A549 (cell line): ENCODE measurements at regions not wholly inside any gene's neighbourhood (a gene's known extent, or its start where the extent isn't known, plus 50 kb on each side); places are given as distances from the start of the nearest gene placed in this dataset.

Experiments
- ATAC-seq, 2 experiments: fragments of 200-7000 bp in 1 of 2; fragments of >200 bp in 1 of 2; cut with Nextera tagmentation in 1 of 2; cut with Tn5 transposase in 1 of 2; 3 replicates each; pipeline versions ENCODE4 v1.8.0 to v1.9.1; 2018 to 2020; ENCODE audit warnings: mild to moderate bottlenecking in 1 of 2, moderate library complexity in 1 of 2
- CTCF ChIA-PET: fragments of 300-600 bp; sonication (Branson Sonifier 250); formaldehyde crosslinking; extraction: SDS; loops from one replicate; lab custom pipeline; 2021; ENCODE audit warnings: antibody characterized with exemption, inconsistent platforms; lab: Yijun Ruan, JAX
- POLR2A ChIA-PET: fragments of 350-600 bp; formaldehyde crosslinking; extraction: SDS; loops from one replicate; lab custom pipeline; 2021; ENCODE audit warnings: antibody characterized with exemption, inconsistent platforms; lab: Yijun Ruan, JAX
- DNase-seq, 2 experiments: peaks; one replicate each; pipeline versions ENCODE4 v3.0.0 to v3.0.0-alpha.2; 2011 to 2016; ENCODE audit warnings: low read depth in 1 of 2, low spot score in 1 of 2
- FAIRE-seq: peaks from 2 replicates; lab custom pipeline; 2011; peaks lifted over from hg19 to GRCh38; lab: Jason Lieb, UNC
- H3K27ac ChIP-seq, 2 experiments: fragments of >200 bp; sonication (Bioruptor Twin); formaldehyde crosslinking; 3 replicates each; pipeline ENCODE4 v1.5.1; 2016 to 2017
- H3K4me1 ChIP-seq: fragments of >200 bp; sonication (Bioruptor Twin); formaldehyde crosslinking; 3 replicates; pipeline ENCODE4 v1.6.1; 2016
- H3K4me2 ChIP-seq: fragments of >200 bp; sonication (Bioruptor Twin); formaldehyde crosslinking; 3 replicates; pipeline ENCODE4 v1.6.1; 2016
- H3K4me3 ChIP-seq: fragments of >200 bp; sonication (Bioruptor Twin); formaldehyde crosslinking; 3 replicates; pipeline ENCODE4 v1.5.1; 2016
- H3K9me3 ChIP-seq: fragments of >200 bp; sonication (Bioruptor Twin); formaldehyde crosslinking; 3 replicates; pipeline ENCODE4 v1.6.1; 2016
- BHLHE40 ChIP-seq: IDR thresholded peaks from 2 replicates; pipeline ENCODE4 v1.6.1; 2012; ENCODE audit warnings: low read depth, low read length, inconsistent platforms
- CHD2 ChIP-seq: fragments of 150-350 bp; IDR thresholded peaks from 2 replicates; pipeline ENCODE4 v1.6.1; 2014; ENCODE audit warnings: low read length; ENCODE audit not compliant: partially characterized antibody
- EHF ChIP-seq: fragments of 250-450 bp; sonication (Bioruptor Pico); IDR thresholded peaks from 2 replicates; pipeline ENCODE4 v1.5.0; 2020; ENCODE audit warnings: mild to moderate bottlenecking
- EHMT2 ChIP-seq: fragments of 200-600 bp; sonication (generic); IDR thresholded peaks from 2 replicates; pipeline ENCODE4 v1.6.1; 2016; ENCODE audit warnings: antibody characterized with exemption, low read depth, mild to moderate bottlenecking, moderate library complexity
- ESRRA ChIP-seq: fragments of 150-350 bp; IDR thresholded peaks from 2 replicates; pipeline ENCODE4 v1.6.1; 2014; ENCODE audit warnings: mild to moderate bottlenecking, low read length, borderline replicate concordance
- FOSB ChIP-seq: fragments of 250-450 bp; sonication (Bioruptor Pico); IDR thresholded peaks from 2 replicates; pipeline ENCODE4 v1.5.0; 2020; ENCODE audit warnings: mild to moderate bottlenecking, moderate library complexity
- FOSL2 ChIP-seq, 2 experiments: fragments of 450-650 bp in 1 of 2; fragments of >200 bp in 1 of 2; sonication (Bioruptor Twin) in 1 of 2; formaldehyde crosslinking; IDR thresholded peaks; 2 replicates each; pipeline versions ENCODE4 v1.5.0 to v1.6.1; 2016 to 2020; ENCODE audit warnings: mild to moderate bottlenecking in 1 of 2, moderate library complexity in 1 of 2
- GATA3 ChIP-seq: IDR thresholded peaks from 2 replicates; pipeline ENCODE4 v1.6.1; 2012; ENCODE audit warnings: borderline replicate concordance
- HDAC2 ChIP-seq: fragments of 200-600 bp; sonication (generic); IDR thresholded peaks from 2 replicates; pipeline ENCODE4 v1.6.1; 2016
- HEYL ChIP-seq: fragments of 250-450 bp; sonication (Bioruptor Pico); IDR thresholded peaks from 2 replicates; pipeline ENCODE4 v1.8.0; 2021; ENCODE audit warnings: mild to moderate bottlenecking, moderate library complexity
- HOXB13 ChIP-seq: fragments of 250-450 bp; sonication (Bioruptor Pico); IDR thresholded peaks from 2 replicates; pipeline ENCODE4 v1.5.0; 2020; ENCODE audit warnings: low read depth, mild to moderate bottlenecking, moderate library complexity
- JUN ChIP-seq, 2 experiments: fragments of >200 bp; sonication (Bioruptor Twin); formaldehyde crosslinking; IDR thresholded peaks; 2 replicates in 1 of 2; 3 replicates in 1 of 2; pipeline ENCODE4 v1.6.1; 2016 to 2017
- JUNB ChIP-seq: fragments of >200 bp; sonication (Bioruptor Twin); formaldehyde crosslinking; IDR thresholded peaks from 2 replicates; pipeline ENCODE4 v1.6.1; 2016
- MAFK ChIP-seq: fragments of 450-650 bp; IDR thresholded peaks from 2 replicates; pipeline ENCODE4 v1.6.1; 2014; ENCODE audit not compliant: partially characterized antibody
- NPAS2 ChIP-seq: fragments of 250-450 bp; sonication (Bioruptor Pico); IDR thresholded peaks from 2 replicates; pipeline ENCODE4 v1.8.0; 2022; ENCODE audit warnings: mild to moderate bottlenecking, moderate library complexity, borderline replicate concordance
- PHF8 ChIP-seq: fragments of 200-600 bp; sonication (generic); IDR thresholded peaks from 2 replicates; pipeline ENCODE4 v1.6.1; 2016; ENCODE audit warnings: low read depth, mild to moderate bottlenecking, antibody characterized with exemption, moderate library complexity, borderline replicate concordance
- POLR2A ChIP-seq: IDR thresholded peaks from 2 replicates; pipeline ENCODE4 v1.6.1; 2012; ENCODE audit warnings: mild to moderate bottlenecking, low read length
- RAD21 ChIP-seq, 2 experiments: fragments of >200 bp in 1 of 2; sonication (Bioruptor Twin) in 1 of 2; formaldehyde crosslinking in 1 of 2; IDR thresholded peaks in 1 of 2; conservative IDR thresholded peaks in 1 of 2; 2 replicates in 1 of 2; 3 replicates in 1 of 2; pipeline ENCODE4 v1.6.1; 2012 to 2018; ENCODE audit warnings: inconsistent platforms in 1 of 2
- RARB ChIP-seq: fragments of 250-450 bp; sonication (Bioruptor Pico); IDR thresholded peaks from 2 replicates; pipeline ENCODE4 v1.8.0; 2021; ENCODE audit warnings: mild to moderate bottlenecking, moderate library complexity
- RCOR1 ChIP-seq: fragments of 150-350 bp; IDR thresholded peaks from 2 replicates; pipeline ENCODE4 v1.6.1; 2014; ENCODE audit warnings: antibody characterized with exemption, low read length, low read depth
- TFCP2L1 ChIP-seq: fragments of 250-450 bp; sonication (Bioruptor Pico); IDR thresholded peaks from 2 replicates; pipeline ENCODE4 v1.5.0; 2021; ENCODE audit warnings: mild to moderate bottlenecking
- ZFP36 ChIP-seq: fragments of 450-650 bp; IDR thresholded peaks from 2 replicates; pipeline ENCODE4 v1.6.1; 2014; ENCODE audit warnings: borderline replicate concordance; ENCODE audit not compliant: partially characterized antibody
- WGBS: methylation state at CpG from one replicate; pipeline ENCODE4 v1.1.6; 2017; ENCODE audit errors: missing lambda C conversion rate; 5-methylcytosine and 5-hydroxymethylcytosine counted together
- TF ChIP-seq, protein P1 (sequence below): fragments of >200 bp; sonication (Bioruptor Twin); formaldehyde crosslinking; IDR thresholded peaks from 3 replicates; pipeline ENCODE4 v1.6.1; 2016
- TF ChIP-seq, protein P2 (sequence below): fragments of 150-350 bp; IDR thresholded peaks from 2 replicates; pipeline ENCODE4 v1.6.1; 2014; ENCODE audit warnings: low read depth, mild to moderate bottlenecking, low read length
- TF ChIP-seq, protein P3 (sequence below): fragments of 200-600 bp; sonication (generic); IDR thresholded peaks from 2 replicates; pipeline ENCODE4 v1.6.1; 2016; ENCODE audit warnings: antibody characterized with exemption, mild to moderate bottlenecking, moderate library complexity
- TF ChIP-seq, protein P4 (sequence below): fragments of 250-450 bp; sonication (Bioruptor Pico); IDR thresholded peaks from 2 replicates; pipeline ENCODE4 v1.5.0; 2021; ENCODE audit warnings: mild to moderate bottlenecking, moderate library complexity, borderline replicate concordance
- TF ChIP-seq, protein P5 (sequence below): fragments of 250-450 bp; sonication (Bioruptor Pico); IDR thresholded peaks from 2 replicates; pipeline ENCODE4 v1.5.0; 2020; ENCODE audit warnings: low read depth, mild to moderate bottlenecking, moderate library complexity
- TF ChIP-seq, protein P6 (sequence below): IDR thresholded peaks from 2 replicates; pipeline ENCODE4 v1.6.1; 2012

DNA sequence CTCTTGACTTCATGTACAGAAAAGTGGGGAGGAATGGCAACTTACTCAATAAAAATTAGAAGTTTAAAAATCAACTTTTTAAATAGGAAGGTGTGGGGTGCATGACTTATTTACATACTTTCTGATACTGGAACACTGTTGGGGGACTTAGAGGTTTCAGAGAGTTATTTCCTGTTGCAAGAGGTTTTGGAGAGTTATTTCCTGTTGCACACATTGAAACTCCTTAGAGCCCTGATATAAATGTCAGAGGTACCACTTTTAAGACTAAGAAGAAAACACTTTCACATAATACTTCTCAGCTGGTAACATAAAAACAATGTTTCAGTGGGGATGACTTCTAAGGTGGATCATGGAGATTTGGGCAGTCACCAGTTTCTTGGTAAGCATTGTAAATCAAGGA is 579.9 kb downstream of the MMUT start:
- H3K4me2 ChIP-seq = no peak overlapping the region
- ChIA-PET POLR2A (no interaction called here), CTCF (no interaction called here)
- no peak overlapping the region for H3K27ac ChIP-seq
- no peak for ATAC-seq
- no peak for FAIRE-seq
- no peak overlapping the region for H3K4me3 ChIP-seq
- H3K4me1 ChIP-seq = no peaks in the 10 kb centered on the region
- DNase-seq = no peak
- TF ChIP-seq, protein P1, sequence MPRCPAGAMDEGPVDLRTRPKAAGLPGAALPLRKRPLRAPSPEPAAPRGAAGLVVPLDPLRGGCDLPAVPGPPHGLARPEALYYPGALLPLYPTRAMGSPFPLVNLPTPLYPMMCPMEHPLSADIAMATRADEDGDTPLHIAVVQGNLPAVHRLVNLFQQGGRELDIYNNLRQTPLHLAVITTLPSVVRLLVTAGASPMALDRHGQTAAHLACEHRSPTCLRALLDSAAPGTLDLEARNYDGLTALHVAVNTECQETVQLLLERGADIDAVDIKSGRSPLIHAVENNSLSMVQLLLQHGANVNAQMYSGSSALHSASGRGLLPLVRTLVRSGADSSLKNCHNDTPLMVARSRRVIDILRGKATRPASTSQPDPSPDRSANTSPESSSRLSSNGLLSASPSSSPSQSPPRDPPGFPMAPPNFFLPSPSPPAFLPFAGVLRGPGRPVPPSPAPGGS = no peak
- TF ChIP-seq ESRRA (no peak), RCOR1 (no peak), EHF (CRISPR knock-in tag) (no peak), GATA3 (no peak), BHLHE40 (no peak), HOXB13 (CRISPR knock-in tag) (no peak), FOSL2 (IDR thresholded peaks at IDR 0.05) (no peak), FOSL2 (CRISPR knock-in tag; IDR thresholded peaks at IDR 0.05) (no peak), NPAS2 (CRISPR knock-in tag) (no peak), JUNB (no peak), RAD21 (conservative IDR thresholded peaks at IDR 0.05 in 1 of 2, IDR thresholded peaks at IDR 0.05 in 1 of 2) (no peak), ZFP36 (no peak), FOSB (CRISPR knock-in tag) (no peak), POLR2A (no peak), CHD2 (no peak)
- TF ChIP-seq, protein P2, sequence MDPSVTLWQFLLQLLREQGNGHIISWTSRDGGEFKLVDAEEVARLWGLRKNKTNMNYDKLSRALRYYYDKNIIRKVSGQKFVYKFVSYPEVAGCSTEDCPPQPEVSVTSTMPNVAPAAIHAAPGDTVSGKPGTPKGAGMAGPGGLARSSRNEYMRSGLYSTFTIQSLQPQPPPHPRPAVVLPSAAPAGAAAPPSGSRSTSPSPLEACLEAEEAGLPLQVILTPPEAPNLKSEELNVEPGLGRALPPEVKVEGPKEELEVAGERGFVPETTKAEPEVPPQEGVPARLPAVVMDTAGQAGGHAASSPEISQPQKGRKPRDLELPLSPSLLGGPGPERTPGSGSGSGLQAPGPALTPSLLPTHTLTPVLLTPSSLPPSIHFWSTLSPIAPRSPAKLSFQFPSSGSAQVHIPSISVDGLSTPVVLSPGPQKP = no peak
- TF ChIP-seq, protein P3, sequence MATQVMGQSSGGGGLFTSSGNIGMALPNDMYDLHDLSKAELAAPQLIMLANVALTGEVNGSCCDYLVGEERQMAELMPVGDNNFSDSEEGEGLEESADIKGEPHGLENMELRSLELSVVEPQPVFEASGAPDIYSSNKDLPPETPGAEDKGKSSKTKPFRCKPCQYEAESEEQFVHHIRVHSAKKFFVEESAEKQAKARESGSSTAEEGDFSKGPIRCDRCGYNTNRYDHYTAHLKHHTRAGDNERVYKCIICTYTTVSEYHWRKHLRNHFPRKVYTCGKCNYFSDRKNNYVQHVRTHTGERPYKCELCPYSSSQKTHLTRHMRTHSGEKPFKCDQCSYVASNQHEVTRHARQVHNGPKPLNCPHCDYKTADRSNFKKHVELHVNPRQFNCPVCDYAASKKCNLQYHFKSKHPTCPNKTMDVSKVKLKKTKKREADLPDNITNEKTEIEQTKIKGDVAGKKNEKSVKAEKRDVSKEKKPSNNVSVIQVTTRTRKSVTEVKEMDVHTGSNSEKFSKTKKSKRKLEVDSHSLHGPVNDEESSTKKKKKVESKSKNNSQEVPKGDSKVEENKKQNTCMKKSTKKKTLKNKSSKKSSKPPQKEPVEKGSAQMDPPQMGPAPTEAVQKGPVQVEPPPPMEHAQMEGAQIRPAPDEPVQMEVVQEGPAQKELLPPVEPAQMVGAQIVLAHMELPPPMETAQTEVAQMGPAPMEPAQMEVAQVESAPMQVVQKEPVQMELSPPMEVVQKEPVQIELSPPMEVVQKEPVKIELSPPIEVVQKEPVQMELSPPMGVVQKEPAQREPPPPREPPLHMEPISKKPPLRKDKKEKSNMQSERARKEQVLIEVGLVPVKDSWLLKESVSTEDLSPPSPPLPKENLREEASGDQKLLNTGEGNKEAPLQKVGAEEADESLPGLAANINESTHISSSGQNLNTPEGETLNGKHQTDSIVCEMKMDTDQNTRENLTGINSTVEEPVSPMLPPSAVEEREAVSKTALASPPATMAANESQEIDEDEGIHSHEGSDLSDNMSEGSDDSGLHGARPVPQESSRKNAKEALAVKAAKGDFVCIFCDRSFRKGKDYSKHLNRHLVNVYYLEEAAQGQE = no peak
- TF ChIP-seq, protein P4, sequence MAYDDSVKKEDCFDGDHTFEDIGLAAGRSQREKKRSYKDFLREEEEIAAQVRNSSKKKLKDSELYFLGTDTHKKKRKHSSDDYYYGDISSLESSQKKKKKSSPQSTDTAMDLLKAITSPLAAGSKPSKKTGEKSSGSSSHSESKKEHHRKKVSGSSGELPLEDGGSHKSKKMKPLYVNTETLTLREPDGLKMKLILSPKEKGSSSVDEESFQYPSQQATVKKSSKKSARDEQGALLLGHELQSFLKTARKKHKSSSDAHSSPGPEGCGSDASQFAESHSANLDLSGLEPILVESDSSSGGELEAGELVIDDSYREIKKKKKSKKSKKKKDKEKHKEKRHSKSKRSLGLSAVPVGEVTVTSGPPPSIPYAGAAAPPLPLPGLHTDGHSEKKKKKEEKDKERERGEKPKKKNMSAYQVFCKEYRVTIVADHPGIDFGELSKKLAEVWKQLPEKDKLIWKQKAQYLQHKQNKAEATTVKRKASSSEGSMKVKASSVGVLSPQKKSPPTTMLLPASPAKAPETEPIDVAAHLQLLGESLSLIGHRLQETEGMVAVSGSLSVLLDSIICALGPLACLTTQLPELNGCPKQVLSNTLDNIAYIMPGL (CRISPR knock-in tag) = no peak
- TF ChIP-seq, all 56 proteins: peak for 0
- no peaks in the 10 kb centered on the region for H3K9me3 ChIP-seq

DNA sequence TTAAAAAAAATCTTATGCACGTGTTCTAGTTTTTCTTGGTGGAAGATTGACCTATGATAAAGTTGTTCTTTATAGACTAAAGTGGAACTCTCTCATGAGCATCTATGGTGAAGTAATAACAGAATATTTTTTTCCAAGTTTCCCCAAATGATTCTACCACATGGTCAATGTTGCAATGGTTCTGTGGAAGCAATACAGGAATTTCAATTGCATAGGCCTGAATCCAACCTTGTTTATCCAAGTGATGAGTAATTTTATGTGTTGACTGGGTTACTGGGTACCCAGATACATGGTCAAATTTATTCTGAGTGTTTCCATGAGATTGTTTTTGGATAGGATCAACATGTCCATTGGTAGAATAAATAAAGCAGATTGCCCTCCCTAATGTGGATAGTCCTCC is 581.5 kb downstream of the MMUT start:
- 8% methylated on average over 1 of the region's 1 CpG for WGBS
- DNase-seq = peak in 1 of 2 experiments; percentile 1
- POLR2A ChIA-PET = no interaction called here
- no peak overlapping the region for H3K4me3 ChIP-seq
- H3K9me3 ChIP-seq = no peaks in the 10 kb centered on the region
- no peaks in the 10 kb centered on the region for H3K4me1 ChIP-seq
- H3K27ac ChIP-seq = no peak overlapping the region
- no peak for FAIRE-seq
- no peak for ATAC-seq
- H3K4me2 ChIP-seq = no peak overlapping the region
- CTCF ChIA-PET = no interaction called here
- TF ChIP-seq RARB (CRISPR knock-in tag) = no peak
- TF ChIP-seq HOXB13 (CRISPR knock-in tag) = no peak
- TF ChIP-seq TFCP2L1 (CRISPR knock-in tag) = no peak
- TF ChIP-seq PHF8 = no peak
- TF ChIP-seq POLR2A = no peak
- TF ChIP-seq, protein P5, sequence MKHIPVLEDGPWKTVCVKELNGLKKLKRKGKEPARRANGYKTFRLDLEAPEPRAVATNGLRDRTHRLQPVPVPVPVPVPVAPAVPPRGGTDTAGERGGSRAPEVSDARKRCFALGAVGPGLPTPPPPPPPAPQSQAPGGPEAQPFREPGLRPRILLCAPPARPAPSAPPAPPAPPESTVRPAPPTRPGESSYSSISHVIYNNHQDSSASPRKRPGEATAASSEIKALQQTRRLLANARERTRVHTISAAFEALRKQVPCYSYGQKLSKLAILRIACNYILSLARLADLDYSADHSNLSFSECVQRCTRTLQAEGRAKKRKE = no peak
- no peak for TF ChIP-seq HEYL (CRISPR knock-in tag)
- no peak for TF ChIP-seq ESRRA
- no peak for TF ChIP-seq EHMT2
- no peak for TF ChIP-seq ZFP36
- TF ChIP-seq MAFK = no peak
- TF ChIP-seq JUNB = no peak
- no peak for TF ChIP-seq JUN (IDR thresholded peaks at IDR 0.05)
- TF ChIP-seq, protein P6, sequence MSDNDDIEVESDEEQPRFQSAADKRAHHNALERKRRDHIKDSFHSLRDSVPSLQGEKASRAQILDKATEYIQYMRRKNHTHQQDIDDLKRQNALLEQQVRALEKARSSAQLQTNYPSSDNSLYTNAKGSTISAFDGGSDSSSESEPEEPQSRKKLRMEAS = no peak
- TF ChIP-seq HDAC2 = no peak
